Astrocyte (in vitro differentiated cells and primary cell): ENCODE measurements at regions not wholly inside any gene's neighbourhood (a gene's known extent, or its start where the extent isn't known, plus 50 kb on each side); places are given as distances from the start of the nearest gene placed in this dataset.

ENCODE experiments used
- DNase-seq: peaks from one replicate; pipeline ENCODE4 v3.0.0-alpha.2; 2010; ENCODE audit warnings: low read depth
- FAIRE-seq: peaks from 2 replicates; lab custom pipeline; 2011; peaks lifted over from hg19 to GRCh38; lab: Jason Lieb, UNC
- H2AFZ ChIP-seq: 2 replicates; pipeline ENCODE4 v1.6.0; 2012; ENCODE audit warnings: low read depth, low read length, inconsistent platforms
- H3K27ac ChIP-seq: 2 replicates; pipeline ENCODE4 v1.5.1; 2011; ENCODE audit warnings: low read depth, low read length, inconsistent platforms
- H3K27me3 ChIP-seq: 2 replicates; pipeline ENCODE4 v1.6.0; 2011; ENCODE audit warnings: low read length, inconsistent platforms; ENCODE audit not compliant: insufficient read depth
- H3K36me3 ChIP-seq: 2 replicates; pipeline ENCODE4 v1.5.1; 2011; ENCODE audit warnings: low read length, inconsistent platforms; ENCODE audit not compliant: insufficient read depth
- H3K4me1 ChIP-seq: 2 replicates; pipeline ENCODE4 v1.5.1; 2011; ENCODE audit warnings: low read length, inconsistent platforms; ENCODE audit not compliant: insufficient read depth
- H3K4me2 ChIP-seq: 2 replicates; pipeline ENCODE4 v1.6.0; 2012; ENCODE audit warnings: low read length, inconsistent platforms
- H3K4me3 ChIP-seq: 2 replicates; pipeline ENCODE4 v1.5.1; 2011; ENCODE audit warnings: low read depth, mild to moderate bottlenecking, low read length, inconsistent platforms; ENCODE audit not compliant: insufficient read depth
- H3K79me2 ChIP-seq: 2 replicates; pipeline ENCODE4 v1.6.0; 2012; ENCODE audit warnings: mild to moderate bottlenecking, low read length, inconsistent platforms; ENCODE audit not compliant: insufficient read depth
- H3K9ac ChIP-seq: 2 replicates; pipeline ENCODE4 v1.6.0; 2012; ENCODE audit warnings: mild to moderate bottlenecking, low read length, inconsistent platforms
- H3K9me3 ChIP-seq: 2 replicates; pipeline ENCODE4 v1.5.1; 2012; ENCODE audit warnings: low read depth, mild to moderate bottlenecking, low read length, inconsistent platforms; ENCODE audit not compliant: insufficient read depth
- H4K20me1 ChIP-seq: 2 replicates; pipeline ENCODE4 v1.6.0; 2012; ENCODE audit warnings: low read length, inconsistent platforms; ENCODE audit not compliant: insufficient read depth
- H3K27ac Mint-ChIP-seq: one replicate; pipeline ENCODE4 v1.8.0; 2021; ENCODE audit warnings: mild to moderate bottlenecking, mixed read lengths; ENCODE audit not compliant: unreplicated experiment
- H3K27me3 Mint-ChIP-seq: one replicate; pipeline ENCODE4 v1.8.0; 2021; ENCODE audit warnings: low read depth, mixed read lengths; ENCODE audit not compliant: unreplicated experiment
- H3K36me3 Mint-ChIP-seq: one replicate; pipeline ENCODE4 v1.8.0; 2021; ENCODE audit warnings: low read depth, mixed read lengths; ENCODE audit not compliant: unreplicated experiment
- H3K4me1 Mint-ChIP-seq: one replicate; pipeline ENCODE4 v1.8.0; 2021; ENCODE audit warnings: low read depth, mixed read lengths; ENCODE audit not compliant: unreplicated experiment
- H3K4me3 Mint-ChIP-seq: one replicate; pipeline ENCODE4 v1.8.0; 2021; ENCODE audit warnings: mild to moderate bottlenecking, moderate library complexity, mixed read lengths; ENCODE audit not compliant: unreplicated experiment
- H3K9me3 Mint-ChIP-seq: one replicate; pipeline ENCODE4 v1.8.0; 2021; ENCODE audit warnings: mild to moderate bottlenecking, mixed read lengths; ENCODE audit not compliant: unreplicated experiment
- EZH2 ChIP-seq: IDR thresholded peaks from 2 replicates; pipeline ENCODE4 v1.6.1; 2012; ENCODE audit warnings: mild to moderate bottlenecking, low read length, inconsistent platforms; ENCODE audit not compliant: insufficient read depth
- TF ChIP-seq, protein P1 (sequence below): IDR thresholded peaks from 2 replicates; pipeline ENCODE4 v1.5.1; 2011; ENCODE audit warnings: low read depth, mild to moderate bottlenecking, inconsistent platforms, low read length, moderate library complexity; ENCODE audit not compliant: insufficient read depth

DNA sequence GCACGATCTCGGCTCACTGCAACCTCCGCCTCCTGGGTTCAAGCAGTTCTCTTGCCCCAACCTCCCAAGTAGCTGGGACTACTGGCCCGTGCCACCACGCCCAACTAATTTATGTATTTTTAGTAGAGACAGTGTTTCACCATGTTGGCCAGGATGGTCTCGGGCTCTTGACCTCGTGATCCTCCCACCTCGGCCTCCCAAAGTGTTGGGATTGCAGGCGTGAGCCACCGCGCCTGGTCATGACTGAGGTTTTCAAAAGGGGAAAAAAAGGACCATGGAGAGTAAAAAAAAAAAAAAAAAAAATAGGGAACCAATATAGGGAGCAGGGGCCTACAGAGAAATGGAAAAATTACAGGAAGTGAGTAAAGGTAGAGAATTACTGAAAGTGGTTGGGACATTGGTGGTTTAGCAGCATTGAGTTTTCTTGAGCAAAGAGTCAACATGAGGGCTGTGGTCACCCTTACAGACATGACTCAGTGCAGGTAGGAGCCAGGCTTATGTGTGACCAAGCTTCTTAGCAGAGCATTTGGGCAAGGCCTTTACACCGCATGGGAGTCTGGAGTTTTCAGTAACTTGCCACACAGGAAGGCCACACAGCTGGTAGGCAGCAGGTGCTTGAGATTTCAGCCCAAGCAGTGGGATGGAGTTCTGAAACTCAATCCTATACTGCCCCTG is 447.3 kb downstream of the HS3ST3B1 start:
- no peaks in the 10 kb centered on the region for H3K36me3 Mint-ChIP-seq
- no peak for FAIRE-seq

GRCh38 chr17:14747603-14747950 is 446.7 kb downstream of the HS3ST3B1 start:
- FAIRE-seq (no peak), DNase-seq (no peak)
- Mint-ChIP-seq H3K27ac (no peak overlapping the region), H3K4me1 (peaks cover 17% of the 10 kb centered on the region), H3K27me3 (peaks cover 2% of the 10 kb centered on the region), H3K9me3 (peaks cover 5% of the 10 kb centered on the region), H3K36me3 (no peaks in the 10 kb centered on the region), H3K4me3 (no peak overlapping the region)
- Histone ChIP-seq H4K20me1 (no peaks in the 10 kb centered on the region), H3K4me3 (no peak overlapping the region), H3K4me1 (no peaks in the 10 kb centered on the region), H3K4me2 (no peak overlapping the region), H3K9ac (no peak overlapping the region), H3K36me3 (no peaks in the 10 kb centered on the region), H2AFZ (no peak overlapping the region), H3K27me3 (no peaks in the 10 kb centered on the region), H3K9me3 (no peaks in the 10 kb centered on the region), H3K79me2 (no peaks in the 10 kb centered on the region), H3K27ac (no peak overlapping the region)
- TF ChIP-seq, protein P1, sequence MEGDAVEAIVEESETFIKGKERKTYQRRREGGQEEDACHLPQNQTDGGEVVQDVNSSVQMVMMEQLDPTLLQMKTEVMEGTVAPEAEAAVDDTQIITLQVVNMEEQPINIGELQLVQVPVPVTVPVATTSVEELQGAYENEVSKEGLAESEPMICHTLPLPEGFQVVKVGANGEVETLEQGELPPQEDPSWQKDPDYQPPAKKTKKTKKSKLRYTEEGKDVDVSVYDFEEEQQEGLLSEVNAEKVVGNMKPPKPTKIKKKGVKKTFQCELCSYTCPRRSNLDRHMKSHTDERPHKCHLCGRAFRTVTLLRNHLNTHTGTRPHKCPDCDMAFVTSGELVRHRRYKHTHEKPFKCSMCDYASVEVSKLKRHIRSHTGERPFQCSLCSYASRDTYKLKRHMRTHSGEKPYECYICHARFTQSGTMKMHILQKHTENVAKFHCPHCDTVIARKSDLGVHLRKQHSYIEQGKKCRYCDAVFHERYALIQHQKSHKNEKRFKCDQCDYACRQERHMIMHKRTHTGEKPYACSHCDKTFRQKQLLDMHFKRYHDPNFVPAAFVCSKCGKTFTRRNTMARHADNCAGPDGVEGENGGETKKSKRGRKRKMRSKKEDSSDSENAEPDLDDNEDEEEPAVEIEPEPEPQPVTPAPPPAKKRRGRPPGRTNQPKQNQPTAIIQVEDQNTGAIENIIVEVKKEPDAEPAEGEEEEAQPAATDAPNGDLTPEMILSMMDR = no peak
- TF ChIP-seq EZH2 = no peak

More for the DNA sequence above, 447.3 kb downstream of the HS3ST3B1 start:
- Mint-ChIP-seq H3K27me3 (peaks cover 2% of the 10 kb centered on the region), H3K27ac (no peak overlapping the region), H3K4me1 (peaks cover 17% of the 10 kb centered on the region), H3K4me3 (no peak overlapping the region), H3K9me3 (peaks cover 5% of the 10 kb centered on the region)
- Histone ChIP-seq H3K36me3 (no peaks in the 10 kb centered on the region), H3K4me2 (no peak overlapping the region), H4K20me1 (no peaks in the 10 kb centered on the region), H3K9ac (no peak overlapping the region), H3K9me3 (no peaks in the 10 kb centered on the region), H3K27ac (no peak overlapping the region), H3K27me3 (no peaks in the 10 kb centered on the region), H3K4me1 (no peaks in the 10 kb centered on the region), H2AFZ (no peak overlapping the region), H3K4me3 (no peak overlapping the region), H3K79me2 (no peaks in the 10 kb centered on the region)
- TF ChIP-seq, protein P1 = no peak
- no peak for TF ChIP-seq EZH2
- DNase-seq = no peak

DNA sequence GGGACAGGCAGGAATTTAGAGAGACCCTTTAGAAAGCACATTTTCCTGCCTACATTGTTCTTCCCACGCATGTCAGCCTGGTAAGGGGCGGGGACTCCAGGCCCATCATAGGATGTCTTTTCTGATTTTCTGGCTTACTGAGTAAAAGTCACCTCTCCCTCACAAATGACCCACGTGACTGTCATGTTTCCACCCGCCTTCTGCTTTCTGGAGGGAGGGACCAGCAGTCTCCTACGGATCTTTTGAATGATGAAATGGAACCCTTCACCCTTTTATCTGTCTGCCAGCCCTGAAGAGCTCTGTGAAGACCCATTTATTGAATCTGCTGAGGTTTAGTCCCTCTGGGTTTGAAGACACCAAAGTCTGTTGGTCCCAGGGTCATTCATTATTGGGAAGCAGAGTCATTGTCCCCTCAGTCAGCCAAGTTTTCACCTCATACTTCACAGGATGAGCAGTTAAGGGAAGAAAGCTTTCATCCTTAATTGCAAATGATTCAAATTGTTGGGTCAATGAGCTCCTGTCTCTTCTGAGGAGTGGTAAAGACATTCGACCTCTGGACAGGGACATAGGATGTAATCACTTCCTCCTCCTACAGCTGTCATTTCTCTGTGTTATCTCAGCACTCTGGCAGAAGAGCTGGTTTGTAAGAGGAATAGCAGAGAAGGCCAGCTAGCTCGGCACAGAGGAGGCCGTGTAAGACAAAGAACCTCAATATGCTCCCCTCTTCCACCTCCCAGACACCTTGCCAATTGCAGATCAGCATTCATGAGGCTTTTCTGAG is 446.1 kb downstream of the HS3ST3B1 start:
- H3K27ac ChIP-seq = no peak overlapping the region
- H3K36me3 Mint-ChIP-seq = no peaks in the 10 kb centered on the region

More for the DNA sequence above, 446.1 kb downstream of the HS3ST3B1 start:
- H3K27ac Mint-ChIP-seq = no peak overlapping the region
- no peaks in the 10 kb centered on the region for H3K9me3 ChIP-seq
- no peak for DNase-seq
- H3K9me3 Mint-ChIP-seq = peaks cover 3% of the 10 kb centered on the region
- no peak for FAIRE-seq
- no peak overlapping the region for H3K4me3 Mint-ChIP-seq
- H2AFZ ChIP-seq = no peak overlapping the region
- no peak overlapping the region for H3K4me2 ChIP-seq
- H3K4me3 ChIP-seq = no peak overlapping the region
- H3K36me3 ChIP-seq = no peaks in the 10 kb centered on the region
- H3K4me1 ChIP-seq = no peaks in the 10 kb centered on the region
- no peaks in the 10 kb centered on the region for H4K20me1 ChIP-seq
- H3K27me3 Mint-ChIP-seq = peaks cover 2% of the 10 kb centered on the region
- no peak overlapping the region for H3K9ac ChIP-seq
- no peak for TF ChIP-seq EZH2
- TF ChIP-seq, protein P1 = no peak
- H3K4me1 Mint-ChIP-seq = peaks cover 17% of the 10 kb centered on the region
- no peaks in the 10 kb centered on the region for H3K79me2 ChIP-seq
- no peaks in the 10 kb centered on the region for H3K27me3 ChIP-seq
